PC-3 (cell line): ENCODE measurements at regions not wholly inside any gene's neighbourhood (a gene's known extent, or its start where the extent isn't known, plus 50 kb on each side); places are given as distances from the start of the nearest gene placed in this dataset.

ENCODE experiments used
- CTCF ChIP-seq: fragments of 300-600 bp; sonication (generic); conservative IDR thresholded peaks from 2 replicates; pipeline ENCODE4 v1.5.1; 2017; ENCODE audit warnings: antibody characterized with exemption, low read depth, mild to moderate bottlenecking, low read length
- EZH2 ChIP-seq: fragments of 300-600 bp; sonication (generic); IDR thresholded peaks from one replicate; pipeline ENCODE4 v1.6.1; 2017; ENCODE audit warnings: antibody characterized with exemption, mild to moderate bottlenecking, low read length; ENCODE audit not compliant: unreplicated experiment

GRCh38 chr4:144318797-144319196 lies 178.3 kb upstream of the GYPA start:
- TF ChIP-seq CTCF (no peak), EZH2 (no peak)
